HepG2 (cell line): ENCODE measurements at regions not wholly inside any gene's neighbourhood (a gene's known extent, or its start where the extent isn't known, plus 50 kb on each side); places are given as distances from the start of the nearest gene placed in this dataset.

Experiments used
- ADNP ChIP-seq: sonication (generic); formaldehyde crosslinking; IDR thresholded peaks from 2 replicates; pipeline ENCODE4 v1.4.0; 2020; ENCODE audit warnings: missing genetic modification reagents
- CREB3 ChIP-seq: sonication (generic); formaldehyde crosslinking; IDR thresholded peaks from 2 replicates; pipeline ENCODE4 v1.5.0; 2020; ENCODE audit warnings: missing genetic modification reagents
- HIC2 ChIP-seq: sonication (generic); formaldehyde crosslinking; IDR thresholded peaks from 2 replicates; pipeline ENCODE4 v1.9.0; 2022; ENCODE audit warnings: low read depth, missing genetic modification reagents
- HIVEP1 ChIP-seq: sonication (generic); formaldehyde crosslinking; IDR thresholded peaks from 2 replicates; pipeline ENCODE4 v1.4.0; 2020; ENCODE audit warnings: mild to moderate bottlenecking, missing genetic modification reagents
- RARA ChIP-seq: IDR thresholded peaks from 2 replicates; pipeline ENCODE4 v1.6.1; 2016; ENCODE audit warnings: missing genetic modification reagents, missing compliant biosample characterization
- ZNF646 ChIP-seq: sonication (generic); formaldehyde crosslinking; IDR thresholded peaks from 2 replicates; pipeline ENCODE4 v1.9.0; 2021; ENCODE audit warnings: mild to moderate bottlenecking, missing genetic modification reagents
- ZNF687 ChIP-seq: sonication (generic); formaldehyde crosslinking; IDR thresholded peaks from 2 replicates; pipeline ENCODE4 v1.5.1; 2020; ENCODE audit warnings: mild to moderate bottlenecking, missing genetic modification reagents, moderate library complexity
- TF ChIP-seq, protein P1 (sequence below): sonication (generic); formaldehyde crosslinking; IDR thresholded peaks from 2 replicates; pipeline ENCODE4 v1.4.0; 2020; ENCODE audit warnings: missing genetic modification reagents, borderline replicate concordance
- TF ChIP-seq, protein P2 (sequence below): sonication (generic); formaldehyde crosslinking; IDR thresholded peaks from 2 replicates; pipeline ENCODE4 v1.4.0; 2020; ENCODE audit warnings: mild to moderate bottlenecking, missing genetic modification reagents
- TF ChIP-seq, protein P3 (sequence below): IDR thresholded peaks from 2 replicates; pipeline ENCODE4 v1.6.1; 2016; ENCODE audit warnings: missing genetic modification reagents, missing compliant biosample characterization

GRCh38 chr1:42035830-42036604, 117.2 kb upstream of the GUCA2B start (continued):
- TF ChIP-seq HIC2 (CRISPR knock-in tag) (no peak), HIVEP1 (CRISPR knock-in tag) (no peak), CREB3 (CRISPR knock-in tag) (no peak), RARA (CRISPR knock-in tag) (peak; percentile 91), ADNP (CRISPR knock-in tag) (no peak), ZNF646 (CRISPR knock-in tag) (no peak), ZNF687 (CRISPR knock-in tag) (peak; percentile 50)
- TF ChIP-seq, protein P1, sequence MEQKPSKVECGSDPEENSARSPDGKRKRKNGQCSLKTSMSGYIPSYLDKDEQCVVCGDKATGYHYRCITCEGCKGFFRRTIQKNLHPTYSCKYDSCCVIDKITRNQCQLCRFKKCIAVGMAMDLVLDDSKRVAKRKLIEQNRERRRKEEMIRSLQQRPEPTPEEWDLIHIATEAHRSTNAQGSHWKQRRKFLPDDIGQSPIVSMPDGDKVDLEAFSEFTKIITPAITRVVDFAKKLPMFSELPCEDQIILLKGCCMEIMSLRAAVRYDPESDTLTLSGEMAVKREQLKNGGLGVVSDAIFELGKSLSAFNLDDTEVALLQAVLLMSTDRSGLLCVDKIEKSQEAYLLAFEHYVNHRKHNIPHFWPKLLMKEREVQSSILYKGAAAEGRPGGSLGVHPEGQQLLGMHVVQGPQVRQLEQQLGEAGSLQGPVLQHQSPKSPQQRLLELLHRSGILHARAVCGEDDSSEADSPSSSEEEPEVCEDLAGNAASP (CRISPR knock-in tag), result peak; percentile 63; the same call in 1 of the 2 replicates
- TF ChIP-seq, protein P2, sequence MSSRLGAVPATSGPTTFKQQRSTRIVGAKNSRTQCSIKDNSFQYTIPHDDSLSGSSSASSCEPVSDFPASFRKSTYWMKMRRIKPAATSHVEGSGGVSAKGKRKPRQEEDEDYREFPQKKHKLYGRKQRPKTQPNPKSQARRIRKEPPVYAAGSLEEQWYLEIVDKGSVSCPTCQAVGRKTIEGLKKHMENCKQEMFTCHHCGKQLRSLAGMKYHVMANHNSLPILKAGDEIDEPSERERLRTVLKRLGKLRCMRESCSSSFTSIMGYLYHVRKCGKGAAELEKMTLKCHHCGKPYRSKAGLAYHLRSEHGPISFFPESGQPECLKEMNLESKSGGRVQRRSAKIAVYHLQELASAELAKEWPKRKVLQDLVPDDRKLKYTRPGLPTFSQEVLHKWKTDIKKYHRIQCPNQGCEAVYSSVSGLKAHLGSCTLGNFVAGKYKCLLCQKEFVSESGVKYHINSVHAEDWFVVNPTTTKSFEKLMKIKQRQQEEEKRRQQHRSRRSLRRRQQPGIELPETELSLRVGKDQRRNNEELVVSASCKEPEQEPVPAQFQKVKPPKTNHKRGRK (CRISPR knock-in tag), result no peak
- TF ChIP-seq, protein P3, sequence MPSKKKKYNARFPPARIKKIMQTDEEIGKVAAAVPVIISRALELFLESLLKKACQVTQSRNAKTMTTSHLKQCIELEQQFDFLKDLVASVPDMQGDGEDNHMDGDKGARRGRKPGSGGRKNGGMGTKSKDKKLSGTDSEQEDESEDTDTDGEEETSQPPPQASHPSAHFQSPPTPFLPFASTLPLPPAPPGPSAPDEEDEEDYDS (CRISPR knock-in tag), result peak; percentile 52; the same call in 1 of the 2 replicates
